HG02870 (cell line): ENCODE measurements at regions not wholly inside any gene's neighbourhood (a gene's known extent, or its start where the extent isn't known, plus 50 kb on each side); places are given as distances from the start of the nearest gene placed in this dataset.
"Not testable (repeated sequence)": the region's sequence is repeated elsewhere in the genome, so short reads cannot be mapped to it uniquely, and the experiment has no call there.

Source experiments
- ATAC-seq: cut with Tn5 transposase; IDR thresholded peaks from one replicate; pipeline ENCODE4 v1.9.1; 2021; ENCODE audit warnings: mild to moderate bottlenecking, moderate library complexity; ENCODE audit not compliant: unreplicated experiment

DNA sequence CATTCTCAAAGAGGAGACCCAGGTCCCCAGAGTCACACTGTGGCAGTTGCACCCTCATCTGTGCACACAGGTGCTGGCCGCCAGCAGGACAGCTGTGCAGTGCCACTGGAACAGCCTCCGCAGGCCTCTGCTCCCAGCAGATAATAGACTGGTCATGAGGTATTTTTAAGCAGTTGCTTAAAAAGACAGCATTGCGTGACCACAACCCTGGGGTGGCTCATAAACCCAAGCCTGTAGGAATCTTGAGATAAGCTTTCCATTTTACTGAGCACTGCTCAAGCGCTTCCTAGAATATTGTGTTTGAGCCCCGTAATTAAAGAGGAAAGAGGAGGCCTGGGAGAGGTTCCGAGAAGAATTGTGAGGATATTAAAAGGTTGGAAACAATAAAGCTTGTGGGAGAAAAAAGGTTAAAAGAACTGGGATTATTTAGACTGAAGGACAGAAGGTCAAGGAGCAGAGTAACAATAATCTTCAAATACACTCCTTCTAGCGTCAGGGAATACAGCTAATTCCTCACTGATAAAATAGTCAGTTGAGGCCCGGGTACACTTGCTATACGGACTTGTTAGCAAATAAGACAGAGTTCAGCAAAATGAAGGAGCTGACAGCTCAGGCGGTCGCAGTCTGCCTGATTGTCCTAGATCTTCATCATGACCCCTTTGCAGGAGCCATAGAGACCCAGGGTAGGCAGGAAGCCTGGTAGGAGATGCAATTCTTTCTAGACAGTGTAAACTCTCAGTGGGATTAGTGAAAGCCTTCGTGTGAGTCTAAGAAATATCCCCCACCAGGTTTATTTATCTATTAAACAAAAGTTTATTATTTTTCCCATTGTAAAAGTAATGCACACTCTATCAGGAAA is 86.2 kb upstream of the KIT start:
- no peak for ATAC-seq

- no peak for ATAC-seq
Measured at GRCh38 chr4:54572152-54572542, 85.6 kb upstream of the KIT start.

DNA sequence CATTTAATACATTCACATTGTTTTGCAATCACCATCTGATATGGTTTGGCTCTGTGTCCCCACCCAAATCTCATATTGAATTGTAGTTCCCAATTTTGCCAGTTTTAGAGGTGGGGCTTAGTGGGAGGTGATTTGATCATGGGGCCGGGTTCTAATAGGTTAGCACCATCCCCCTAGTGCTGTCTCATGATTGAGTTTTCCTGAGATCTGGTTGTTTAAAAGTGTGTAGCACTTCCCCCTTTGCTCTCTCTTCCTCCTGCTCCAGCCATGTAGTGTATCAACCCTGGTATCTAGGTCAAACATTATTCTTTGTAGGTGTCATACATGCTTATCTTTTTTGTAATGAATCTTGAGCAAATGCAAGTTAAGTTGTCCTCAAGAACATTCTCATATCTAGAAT is 83.3 kb upstream of the KIT start:
- no peak for ATAC-seq

DNA sequence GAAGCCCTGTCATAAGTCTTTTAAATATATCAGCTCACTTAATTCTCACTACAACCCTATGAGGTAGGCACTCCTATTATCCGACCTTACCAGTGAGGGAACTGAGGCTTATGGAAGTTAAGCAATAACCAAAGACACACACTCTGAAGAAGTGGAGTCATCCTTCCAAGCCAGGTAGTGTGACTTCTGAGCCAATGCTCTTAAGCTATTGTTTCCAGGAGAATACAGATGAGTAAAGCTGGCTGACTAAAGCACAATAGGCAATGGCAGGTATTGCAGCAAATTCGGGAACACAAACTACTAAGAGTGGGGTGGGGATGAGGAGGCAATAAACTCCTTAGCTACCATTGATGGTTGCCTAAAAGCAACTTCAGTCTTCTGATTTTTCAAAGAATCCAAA is 81.8 kb upstream of the KIT start:
- no peak for ATAC-seq

GRCh38 chr4:54581807-54582206 is 76.0 kb upstream of the KIT start:
- no peak for ATAC-seq

DNA sequence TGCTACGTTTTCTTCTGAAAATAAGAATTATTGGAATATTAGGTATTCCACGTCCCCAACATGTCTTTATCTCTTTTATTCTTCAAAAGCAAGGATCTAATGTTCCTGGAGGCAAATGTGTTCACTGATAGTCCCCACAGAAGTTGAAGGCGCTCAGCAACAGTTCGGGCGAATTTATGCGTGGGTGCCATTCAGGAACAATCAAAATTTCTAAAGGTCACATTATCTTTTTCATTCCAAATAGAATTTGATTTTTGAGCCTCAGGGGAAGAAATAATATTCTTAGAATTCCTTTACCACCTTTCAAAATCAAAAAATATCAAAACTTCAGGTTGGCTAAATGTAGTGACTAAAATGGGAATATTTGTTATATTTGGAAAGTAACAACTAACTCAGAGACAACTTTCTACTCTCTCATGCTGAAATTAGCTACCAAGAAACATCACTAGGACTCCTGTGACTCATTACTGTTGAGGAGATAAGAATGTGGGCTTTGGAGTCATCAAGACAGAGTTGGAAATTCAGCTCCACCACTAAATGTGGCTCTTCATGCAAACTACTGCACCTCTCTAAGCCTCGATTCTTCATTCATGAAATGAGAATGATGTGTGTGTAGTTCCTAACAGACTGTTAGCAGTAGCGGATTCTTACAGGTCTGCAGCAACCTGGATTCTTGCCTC is 72.3 kb upstream of the KIT start:
- ATAC-seq = no peak

DNA sequence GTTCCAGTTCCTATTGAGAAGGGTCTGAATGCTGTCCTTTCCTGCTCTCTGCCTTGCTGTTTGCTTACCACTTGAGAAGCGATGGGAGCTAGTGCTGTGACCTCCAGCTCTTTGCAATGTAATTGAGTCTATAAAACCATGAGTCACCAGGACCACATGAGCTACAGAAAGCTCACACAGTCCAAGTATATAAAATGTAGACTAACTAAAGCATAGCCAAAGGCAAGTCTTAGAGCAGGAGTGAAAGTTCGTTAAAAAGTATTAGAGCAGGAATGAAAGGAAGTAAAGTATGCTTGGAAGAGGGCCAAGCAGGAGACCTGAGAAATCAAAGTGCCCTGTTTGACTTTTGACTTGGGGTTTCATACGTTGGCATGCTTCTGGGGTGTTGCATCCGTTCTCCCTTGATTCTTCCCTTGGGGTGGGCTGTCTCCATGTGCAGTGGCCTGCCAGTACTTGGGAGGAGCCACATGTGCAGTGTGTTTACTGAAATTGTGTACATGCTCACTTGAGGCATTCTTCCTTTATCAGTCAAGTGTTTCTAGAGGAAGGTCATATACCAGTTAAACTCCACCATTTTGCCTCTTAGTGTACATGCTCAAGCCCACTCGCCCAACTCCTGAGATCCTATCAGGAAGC is 71.3 kb upstream of the KIT start:
- no peak for ATAC-seq

DNA sequence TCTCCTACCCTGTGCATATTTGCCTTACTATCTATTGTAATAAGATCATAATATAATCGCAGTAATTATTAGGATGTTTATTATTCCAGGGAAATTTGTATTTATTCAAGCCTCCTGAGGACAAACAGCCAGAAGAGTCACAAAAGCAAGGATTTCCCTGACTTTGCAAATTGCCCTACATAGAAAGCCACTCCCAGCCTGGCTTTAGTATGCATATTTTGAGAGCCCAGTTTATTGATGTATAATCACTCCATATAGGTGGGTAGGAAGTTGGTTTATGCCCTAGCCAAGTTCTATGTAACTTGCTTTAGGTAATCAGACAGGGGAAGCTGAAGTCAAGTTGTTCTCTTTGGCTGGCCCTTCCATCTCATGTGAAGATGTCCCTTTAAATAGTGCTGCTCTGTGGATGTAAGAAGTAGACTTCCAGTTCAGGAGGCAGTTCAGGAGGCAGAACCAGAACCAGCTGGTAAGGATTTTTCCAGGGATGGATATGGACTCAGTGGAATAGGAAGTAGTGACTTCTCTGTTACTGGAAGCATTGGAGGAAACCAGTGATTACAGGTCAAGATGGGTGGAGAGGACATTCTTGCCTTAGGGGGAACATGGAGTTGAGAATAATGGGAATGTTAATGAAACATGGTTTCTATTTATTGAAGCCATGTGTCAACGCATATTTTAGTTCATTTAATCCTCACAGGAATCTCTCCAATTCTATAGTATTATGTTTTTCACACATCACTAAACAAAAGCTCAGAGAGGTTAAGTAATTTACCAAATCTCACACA is 70.5 kb upstream of the KIT start:
- ATAC-seq = no peak

DNA sequence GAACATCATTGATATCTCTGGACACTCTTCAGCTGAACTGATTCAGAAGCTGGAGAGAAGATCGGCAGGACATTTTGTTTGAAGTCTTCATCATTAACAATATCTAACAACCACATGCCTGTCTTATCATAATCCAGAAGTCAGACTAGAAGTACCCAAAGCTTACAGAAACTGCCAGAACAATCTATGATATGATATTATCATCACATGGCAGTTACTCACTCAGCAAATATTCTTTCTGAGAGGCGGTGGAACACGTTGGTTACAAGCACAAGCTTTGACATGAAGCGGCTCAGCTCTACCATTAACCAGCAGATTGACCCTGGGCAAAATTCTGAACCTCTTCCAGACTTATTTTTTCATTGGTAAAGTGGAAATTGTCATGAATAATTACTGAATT is 69.4 kb upstream of the KIT start:
- no peak for ATAC-seq

- ATAC-seq = no peak
Measured at GRCh38 chr4:54589586-54589985, 68.2 kb upstream of the KIT start.

DNA sequence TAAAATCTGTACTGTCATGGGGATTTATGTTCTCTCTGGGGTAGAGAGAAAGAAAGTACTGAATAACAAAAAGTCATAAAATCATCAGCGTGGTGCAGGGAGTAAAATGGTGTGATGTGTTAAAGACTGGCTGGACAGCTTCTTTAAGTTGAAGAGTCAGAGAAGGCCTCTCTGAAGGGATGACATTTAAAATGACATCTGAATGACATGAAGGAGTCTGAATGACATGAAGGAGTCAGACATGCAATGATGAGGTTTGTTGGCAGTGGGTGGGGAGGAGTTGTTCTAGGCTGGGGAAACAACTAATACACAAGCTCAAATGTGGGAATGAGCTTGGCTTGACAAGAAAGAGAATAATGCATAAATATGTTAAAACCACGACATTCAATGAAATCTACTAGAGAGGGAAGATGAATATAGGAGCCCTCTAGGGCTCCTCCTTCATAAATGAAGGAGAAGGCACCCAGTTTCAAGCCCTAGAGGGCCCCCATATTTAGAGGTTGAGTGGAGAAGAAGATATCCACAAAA is 63.9 kb upstream of the KIT start:
- ATAC-seq = no peak

DNA sequence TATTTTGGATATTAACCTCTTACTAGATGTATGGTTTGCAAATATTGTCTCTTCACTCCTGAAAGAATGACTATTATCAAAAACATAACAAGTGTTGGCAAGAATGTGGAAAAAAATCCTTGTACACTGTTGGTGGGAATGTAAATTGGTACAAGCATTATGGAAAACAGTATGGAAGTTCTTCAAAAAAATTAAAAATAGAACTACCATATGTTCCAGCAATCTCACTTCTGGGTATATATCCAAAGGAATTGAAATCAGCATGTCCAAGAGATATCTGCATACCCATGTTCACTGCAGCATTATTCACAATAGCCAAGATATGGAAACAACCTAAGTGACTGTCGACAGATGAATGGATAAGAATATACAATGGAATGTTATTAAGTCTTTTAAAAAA is 61.6 kb upstream of the KIT start:
- no peak for ATAC-seq

DNA sequence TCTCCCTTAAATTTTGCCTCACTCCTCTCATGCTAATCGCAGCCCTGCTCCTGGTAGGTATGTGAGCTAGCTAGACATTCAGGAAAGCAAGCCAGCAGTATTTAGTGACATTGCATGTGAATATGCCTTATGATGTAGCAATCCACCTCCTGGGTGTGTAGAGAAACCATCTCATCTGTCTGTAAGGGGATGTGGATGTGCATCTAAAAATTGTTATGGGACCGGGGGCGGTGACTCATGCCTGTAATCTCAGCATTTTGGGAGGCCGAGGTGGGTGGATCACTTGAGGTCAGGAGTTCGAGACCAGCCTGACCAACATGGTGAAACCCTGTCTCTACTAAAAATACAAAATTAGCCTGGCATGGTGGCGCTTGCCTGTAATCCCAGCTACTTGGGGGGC is 60.1 kb upstream of the KIT start:
- not testable (repeated sequence) for ATAC-seq

GRCh38 chr4:54602175-54602574 is 55.6 kb upstream of the KIT start:
- not testable (repeated sequence) for ATAC-seq

DNA sequence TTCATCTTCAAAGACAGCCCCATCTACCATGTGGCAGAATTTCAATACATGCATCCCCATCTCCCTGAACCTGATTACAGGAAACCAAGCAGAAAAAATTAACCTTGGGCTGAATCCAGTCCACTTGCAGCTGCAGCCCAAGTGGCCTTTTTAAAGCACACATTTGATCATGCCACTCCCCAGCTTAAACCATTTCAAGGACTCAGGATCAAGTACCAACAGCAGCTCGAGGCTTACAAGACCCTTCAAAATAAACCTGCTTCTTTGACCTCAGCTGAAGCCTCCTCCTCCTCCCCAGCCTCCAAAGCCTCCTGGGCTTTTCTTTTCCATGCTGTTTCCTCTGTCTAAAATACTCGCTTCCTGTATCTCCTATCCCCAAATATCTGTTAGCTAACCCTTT is 50.7 kb upstream of the KIT start:
- ATAC-seq = no peak

GRCh38 chr4:54607521-54607920 is 50.2 kb upstream of the KIT start:
- no peak for ATAC-seq
